Activated CD4-positive, alpha-beta T cell treated with anti-CD3 and anti-CD28 coated beads for 1 hour (primary cell): ENCODE measurements at regions not wholly inside any gene's neighbourhood (a gene's known extent, or its start where the extent isn't known, plus 50 kb on each side); places are given as distances from the start of the nearest gene placed in this dataset.
A peak's percentile ranks its signal among the peaks of the same experiment; 100 is the strongest.

ENCODE experiments used
- DNase-seq: peaks from one replicate; pipeline ENCODE4 v3.0.0-alpha.2; 2020

- no peak for DNase-seq
Measured at GRCh38 chr12:91836696-91837095, 308.9 kb downstream of the BTG1 start.

- DNase-seq = no peak
Measured at GRCh38 chr12:91836264-91836663, 309.4 kb downstream of the BTG1 start.

- DNase-seq = no peak
Measured at GRCh38 chr12:91835693-91836092, 310.0 kb downstream of the BTG1 start.

GRCh38 chr12:91833780-91834359, 311.8 kb downstream of the BTG1 start:
- no peak for DNase-seq

GRCh38 chr12:91825999-91826398, 319.6 kb downstream of the BTG1 start:
- DNase-seq = no peak

DNA sequence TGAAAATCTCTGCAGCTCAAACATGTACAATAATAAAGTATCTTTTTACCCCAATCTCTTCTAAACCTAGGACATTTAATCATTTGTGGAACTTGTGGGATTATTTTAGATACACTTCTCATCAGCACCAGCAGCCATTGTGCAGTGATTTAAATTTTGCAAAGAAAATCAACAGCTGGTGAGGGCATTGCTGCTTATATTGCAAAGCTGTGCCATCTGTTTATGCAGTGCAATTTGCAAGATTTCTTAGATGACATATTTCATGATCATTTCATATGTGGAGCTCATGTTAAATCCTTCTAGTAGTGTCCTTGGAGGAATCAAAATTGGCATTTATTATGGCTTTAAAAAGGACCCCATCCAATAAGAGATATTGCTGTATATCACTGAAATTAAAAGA, 320.7 kb downstream of the BTG1 start:
- no peak for DNase-seq

GRCh38 chr12:91819132-91819447, 326.6 kb downstream of the BTG1 start:
- no peak for DNase-seq

DNA sequence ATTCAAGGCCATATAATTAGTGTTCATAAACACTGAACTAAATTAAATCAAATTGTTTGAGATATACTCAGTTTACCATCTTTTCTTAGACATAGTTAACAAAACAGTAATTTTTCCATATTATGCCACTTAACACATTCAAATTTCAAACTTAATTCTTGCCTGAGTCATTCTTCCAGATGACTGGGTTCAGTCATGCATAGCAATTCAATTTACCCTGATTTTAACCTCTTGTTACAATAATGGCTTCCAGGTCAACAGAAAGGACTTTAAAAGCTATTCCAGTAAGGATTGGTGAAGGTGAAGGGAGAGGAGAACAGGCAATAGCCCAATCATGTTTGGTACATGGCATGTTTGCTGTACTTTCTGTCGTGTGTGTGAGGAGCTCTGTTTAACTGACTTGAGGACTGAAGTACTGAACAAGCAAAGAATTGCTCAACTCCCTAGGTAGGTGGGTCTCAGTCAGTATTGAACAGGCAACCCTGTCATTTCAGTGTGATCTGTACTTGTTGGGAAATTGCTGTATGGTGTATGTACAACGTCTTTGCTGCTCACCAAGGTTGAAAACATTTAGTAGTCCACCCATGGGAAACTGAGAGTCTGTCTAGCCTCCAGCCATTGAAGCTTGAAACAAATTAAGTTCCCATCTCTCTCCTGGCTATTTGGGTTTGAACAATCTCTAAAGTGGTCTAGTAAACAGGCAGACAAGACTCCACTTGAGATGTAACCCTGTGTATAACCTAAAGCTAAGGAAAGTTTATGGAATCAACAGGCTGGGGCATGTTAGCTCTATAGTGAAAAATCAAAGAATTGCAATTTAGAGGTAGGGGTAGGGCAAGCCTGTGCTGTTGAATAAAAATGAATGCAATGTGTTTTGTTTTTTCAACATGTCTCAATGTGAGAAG, 327.2 kb downstream of the BTG1 start:
- no peak for DNase-seq

DNA sequence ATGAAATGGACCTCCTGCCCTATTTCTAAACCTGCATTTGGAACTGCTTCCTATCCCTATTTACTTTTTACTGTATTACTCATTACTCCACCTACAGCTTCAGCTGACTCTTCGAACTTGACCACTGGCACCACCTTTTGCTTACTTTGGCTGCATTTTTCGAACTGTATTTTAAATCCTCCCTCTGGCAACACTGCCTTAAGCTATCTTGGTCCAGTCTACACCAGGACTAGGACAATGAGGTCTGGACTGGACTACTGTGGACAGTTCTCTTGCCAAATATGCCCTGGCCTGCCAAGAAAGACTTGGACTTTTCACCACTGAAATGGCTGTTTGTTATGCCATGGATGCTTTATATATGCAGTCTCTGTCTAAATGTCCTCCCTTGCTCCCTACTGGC, 328.1 kb downstream of the BTG1 start:
- DNase-seq = no peak

DNA sequence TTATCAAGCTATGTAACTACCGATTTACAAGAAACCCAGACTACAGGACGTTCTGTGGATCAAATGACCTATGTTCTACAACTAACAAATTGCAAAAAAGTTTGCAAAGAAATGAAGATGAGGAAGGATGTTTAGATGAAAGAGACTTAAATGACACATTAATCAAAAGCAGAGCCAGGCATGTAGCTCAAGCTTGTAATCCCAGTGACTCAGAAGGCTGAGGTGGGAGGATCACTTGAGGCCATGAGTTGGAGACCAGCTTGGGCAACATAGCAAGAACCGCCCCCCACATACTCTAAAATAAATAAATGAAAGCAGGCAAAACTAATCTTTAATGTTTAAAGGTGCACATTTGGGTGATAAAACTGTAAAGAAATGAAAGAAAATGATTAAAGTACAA, 331.9 kb downstream of the BTG1 start:
- DNase-seq = no peak

GRCh38 chr12:91811481-91812287, 334.0 kb downstream of the BTG1 start:
- DNase-seq = peak; percentile 63

DNA sequence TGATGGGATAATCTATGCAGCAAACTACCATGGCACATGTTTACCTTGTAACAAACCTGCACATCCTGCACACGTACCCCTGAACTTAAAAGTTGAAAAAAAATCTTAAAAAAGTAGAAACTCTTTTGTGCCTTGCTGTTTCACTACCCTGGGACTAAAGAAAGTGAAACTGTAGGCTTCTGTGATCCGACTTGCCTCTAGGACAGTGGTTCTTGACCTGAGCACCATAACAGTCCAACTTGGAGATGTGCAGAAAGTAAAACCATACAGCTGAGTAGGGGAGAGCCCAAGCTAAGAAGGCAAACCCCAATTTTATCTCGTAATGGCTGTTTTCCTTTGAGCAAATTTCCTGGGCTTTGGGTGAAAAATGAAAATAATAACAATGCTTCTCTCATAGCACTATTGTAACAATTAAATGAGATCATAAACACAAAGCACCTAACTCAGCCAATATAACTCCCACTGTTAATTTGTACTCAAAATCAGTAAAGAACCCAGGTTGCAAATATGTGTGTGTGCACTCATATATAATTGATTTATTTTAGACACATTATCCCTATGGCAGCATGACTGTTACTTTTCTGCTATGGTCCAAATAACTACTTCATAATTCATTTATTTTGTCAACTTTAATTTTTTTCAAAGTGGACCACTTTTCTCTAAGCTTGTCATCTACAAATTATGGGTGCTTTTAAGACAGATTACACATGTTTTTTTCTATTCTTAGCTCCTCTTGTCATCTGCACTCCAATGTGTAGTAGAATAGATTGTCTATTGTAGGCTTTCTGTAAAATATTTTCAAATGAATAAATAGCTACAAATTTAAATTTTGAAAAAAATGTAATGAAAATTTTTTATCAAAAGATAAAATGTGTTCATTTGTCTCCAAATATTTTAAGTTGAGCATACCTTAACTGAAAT, 334.9 kb downstream of the BTG1 start:
- DNase-seq = no peak

DNA sequence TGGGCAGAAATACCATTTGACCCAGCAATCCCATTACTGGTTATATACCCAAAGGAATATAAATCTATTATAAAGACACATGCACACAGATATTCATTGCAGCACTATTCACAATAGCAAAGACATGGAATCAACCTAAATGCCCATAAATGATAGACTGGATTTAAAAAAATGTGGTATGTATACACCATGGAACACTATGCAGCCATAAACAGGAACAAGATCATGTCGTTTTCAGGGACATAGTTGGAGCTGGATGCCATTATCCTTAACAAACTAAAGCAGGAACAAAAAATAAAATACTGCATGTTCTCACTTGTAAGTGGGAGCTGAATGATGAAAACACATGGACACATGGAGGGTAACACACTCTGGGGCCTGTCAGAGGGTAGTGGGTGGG, 335.6 kb downstream of the BTG1 start:
- DNase-seq = no peak

- no peak for DNase-seq
Measured at GRCh38 chr12:91805031-91805430, 340.6 kb downstream of the BTG1 start.

- DNase-seq = no peak
Measured at GRCh38 chr12:91804533-91804932, 341.1 kb downstream of the BTG1 start.

DNA sequence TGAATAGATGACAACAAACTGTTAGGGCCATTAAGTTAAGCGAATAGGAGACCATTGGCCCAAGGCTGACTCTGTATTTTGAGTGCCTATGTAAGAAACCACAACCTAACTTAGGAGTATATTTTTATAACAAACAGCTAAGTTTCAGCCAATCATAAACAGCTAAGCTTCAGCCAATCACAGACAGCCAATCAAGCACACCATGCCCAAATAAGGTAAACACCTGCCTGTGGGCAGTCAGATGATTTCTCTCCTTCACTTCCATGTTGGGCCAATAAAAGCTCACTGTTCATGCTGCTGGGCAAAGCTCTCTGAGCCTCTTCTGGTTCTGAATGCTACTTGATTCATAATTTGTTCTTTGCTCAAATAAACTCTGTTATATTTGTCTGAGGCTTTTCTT, 344.6 kb downstream of the BTG1 start:
- DNase-seq = no peak

DNA sequence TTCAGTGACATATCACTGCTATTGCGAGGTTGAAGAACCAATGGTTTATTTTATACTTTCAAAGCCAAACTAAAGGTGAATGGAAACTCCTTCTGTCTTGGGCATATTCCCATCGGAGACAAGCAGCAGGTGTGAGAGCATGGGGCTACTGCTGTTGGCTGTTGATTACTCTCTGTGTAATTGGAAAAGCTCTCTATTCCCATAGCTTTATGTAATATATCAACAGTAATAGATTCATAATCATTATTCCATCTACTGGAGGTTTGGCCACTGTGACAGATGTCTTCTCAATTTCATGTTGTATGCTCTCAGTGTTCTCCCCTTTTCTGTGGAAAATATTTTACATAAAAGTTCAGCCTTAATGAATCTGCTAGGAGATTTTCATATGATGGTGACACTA, 352.0 kb downstream of the BTG1 start:
- DNase-seq = no peak

GRCh38 chr12:91792597-91792996, 353.0 kb downstream of the BTG1 start:
- no peak for DNase-seq

GRCh38 chr12:91786499-91787272, 359.0 kb downstream of the BTG1 start:
- no peak for DNase-seq

DNA sequence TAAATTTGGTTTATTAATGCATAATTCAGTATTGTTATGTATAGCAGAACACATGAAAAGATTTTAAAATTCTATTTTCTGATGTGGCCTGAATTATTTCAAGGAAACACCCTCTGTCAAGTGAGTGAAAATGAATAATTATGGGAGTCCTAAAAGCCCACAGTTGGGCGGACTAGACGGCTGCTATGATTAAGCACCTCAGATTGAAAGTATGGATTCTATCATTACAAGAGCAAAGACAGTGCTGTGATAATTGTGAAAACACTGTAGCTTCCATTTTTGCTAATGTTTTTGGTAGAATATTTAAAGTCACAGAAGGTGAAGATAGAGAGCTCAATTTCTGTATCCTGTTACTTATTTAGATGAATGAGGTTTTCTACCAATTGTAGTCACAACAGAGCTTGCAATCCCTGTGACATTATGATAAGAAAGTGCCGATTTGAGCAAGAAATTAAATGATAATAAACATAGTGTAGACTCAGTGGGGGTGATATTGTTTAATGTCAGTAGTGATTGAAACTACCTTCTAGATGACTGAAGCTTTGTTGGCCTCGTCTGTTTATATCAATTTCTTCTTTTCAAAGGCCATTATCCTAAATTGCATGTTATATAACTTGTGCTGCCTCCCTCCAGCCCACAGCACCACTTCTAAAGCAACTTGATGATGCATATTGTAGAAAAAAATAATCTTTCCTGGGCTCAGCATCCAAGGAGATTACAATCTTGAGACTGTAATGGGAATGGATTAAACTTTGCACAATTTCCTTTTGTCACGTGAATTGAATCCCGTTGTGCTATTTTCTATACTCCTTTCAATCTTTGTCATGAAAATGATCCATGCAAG, 359.8 kb downstream of the BTG1 start:
- DNase-seq = no peak

DNA sequence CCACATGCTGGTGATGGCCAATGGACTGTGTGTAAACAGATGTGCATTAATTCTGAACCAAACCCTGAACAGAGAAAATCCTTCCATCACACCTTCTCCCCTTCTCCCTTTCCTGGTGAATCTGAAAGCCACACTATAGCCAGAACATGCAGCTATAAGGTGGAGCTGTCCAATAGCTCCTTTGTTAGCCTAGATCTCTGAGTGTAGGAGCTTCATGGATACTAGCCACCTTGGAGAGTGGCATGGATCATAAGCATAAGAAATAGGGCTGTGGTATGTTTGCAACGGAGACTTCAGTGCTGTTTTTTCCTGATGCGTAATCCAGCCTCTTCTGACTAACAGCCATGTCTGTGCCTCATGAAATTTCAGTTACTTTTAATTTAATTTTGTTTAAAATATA, 364.5 kb downstream of the BTG1 start:
- no peak for DNase-seq
